Inferior parietal cortex (tissue), 1 donor: ENCODE measurements at regions not wholly inside any gene's neighbourhood (a gene's known extent, or its start where the extent isn't known, plus 50 kb on each side); places are given as distances from the start of the nearest gene placed in this dataset.
"Not testable (repeated sequence)": the region's sequence is repeated elsewhere in the genome, so short reads cannot be mapped to it uniquely, and the experiment has no call there.

ENCODE experiments used
- DNase-seq: peaks from one replicate; pipeline ENCODE4 v3.0.0-alpha.2; 2016; ENCODE audit errors: extremely low spot score

GRCh38 chr1:220942278-220942677 lies 63.0 kb downstream of the HLX start:
- DNase-seq, result no peak

- DNase-seq, result not testable (repeated sequence)
Observed at GRCh38 chr1:220942914-220943313, 63.7 kb downstream of the HLX start.

GRCh38 chr1:220943319-220943996 lies 64.2 kb downstream of the HLX start:
- DNase-seq, result no peak

- DNase-seq, result no peak
Observed at GRCh38 chr1:220950576-220950975, 71.3 kb downstream of the HLX start.

- DNase-seq, result no peak
Observed at GRCh38 chr1:220952961-220953643, 73.9 kb downstream of the HLX start.

- no peak for DNase-seq
Observed at GRCh38 chr1:220954321-220955075, 75.3 kb downstream of the HLX start.

GRCh38 chr1:220955116-220955515 lies 75.9 kb downstream of the HLX start:
- DNase-seq, result no peak

GRCh38 chr1:220956501-220957232 lies 77.4 kb downstream of the HLX start:
- no peak for DNase-seq

GRCh38 chr1:220957233-220957605 lies 78.0 kb downstream of the HLX start:
- peak; percentile 20 for DNase-seq

- DNase-seq, result no peak
Observed at GRCh38 chr1:220958234-220958633, 79.0 kb downstream of the HLX start.

- DNase-seq, result no peak
Observed at GRCh38 chr1:220962031-220962751, 82.9 kb downstream of the HLX start.

GRCh38 chr1:220966041-220966440 lies 86.8 kb downstream of the HLX start:
- DNase-seq, result no peak

GRCh38 chr1:220966473-220966872 lies 87.2 kb downstream of the HLX start:
- no peak for DNase-seq

GRCh38 chr1:220966881-220967611 lies 87.8 kb downstream of the HLX start:
- DNase-seq, result no peak

GRCh38 chr1:220967911-220968310 lies 88.7 kb downstream of the HLX start:
- DNase-seq, result no peak

- not testable (repeated sequence) for DNase-seq
Observed at GRCh38 chr1:220969281-220969680, 90.0 kb downstream of the HLX start.

GRCh38 chr1:220970311-220970710 lies 91.1 kb downstream of the HLX start:
- DNase-seq, result no peak

GRCh38 chr1:220971221-220971620 lies 92.0 kb downstream of the HLX start:
- DNase-seq, result no peak

- no peak for DNase-seq
Observed at GRCh38 chr1:220974431-220974830, 95.2 kb downstream of the HLX start.

GRCh38 chr1:220976390-220976789 lies 97.1 kb downstream of the HLX start:
- DNase-seq, result no peak

GRCh38 chr1:220979371-220979770 lies 100.1 kb downstream of the HLX start:
- no peak for DNase-seq
